Breast epithelium (tissue), 4 donors: ENCODE measurements at regions not wholly inside any gene's neighbourhood (a gene's known extent, or its start where the extent isn't known, plus 50 kb on each side); places are given as distances from the start of the nearest gene placed in this dataset.

Experiments
- DNase-seq, 2 donors: peaks; one replicate each; pipeline ENCODE4 v3.0.0-alpha.2; 2019; ENCODE audit warnings: low spot score in 2 of 2
- H3K27ac ChIP-seq, 2 donors: fragments of 200-600 bp; sonication (generic) in 1 of 2; one replicate each; pipeline ENCODE4 v1.5.1; 2016 to 2019; ENCODE audit warnings: mild to moderate bottlenecking in 1 of 2
- H3K27me3 ChIP-seq, 2 donors: fragments of 200-600 bp; sonication (generic) in 1 of 2; one replicate each; pipeline versions ENCODE4 v1.5.1 to v1.6.0; 2017 to 2019; ENCODE audit warnings: control low read depth in 1 of 2, mild to moderate bottlenecking in 1 of 2
- H3K36me3 ChIP-seq: fragments of 200-600 bp; one replicate; pipeline ENCODE4 v1.5.1; 2019
- H3K4me1 ChIP-seq, 2 donors: fragments of 200-600 bp; sonication (generic); one replicate each; pipeline ENCODE4 v1.5.1; 2016 to 2019; ENCODE audit warnings: control low read depth in 1 of 2
- H3K4me3 ChIP-seq, 3 donors: fragments of 200-600 bp; sonication (generic); 1 replicate in 2 of 3; 2 replicates in 1 of 3; pipeline ENCODE4 v1.5.1; 2016 to 2019; ENCODE audit warnings: mild to moderate bottlenecking in 3 of 3, moderate library complexity in 2 of 3
- H3K9me3 ChIP-seq, 2 donors: fragments of 200-600 bp; sonication (generic) in 1 of 2; one replicate each; pipeline ENCODE4 v1.5.1; 2016 to 2019; ENCODE audit warnings: control low read depth in 1 of 2
- POLR2A ChIP-seq: fragments of 450-650 bp; IDR thresholded peaks from one replicate; pipeline ENCODE4 v1.6.1; 2016; ENCODE audit warnings: antibody characterized with exemption, mild to moderate bottlenecking, moderate library complexity
- POLR2AphosphoS5 ChIP-seq, 3 donors: sonication (generic); formaldehyde crosslinking; IDR thresholded peaks; one replicate each; pipeline ENCODE4 v1.6.1; 2017; ENCODE audit warnings: antibody characterized with exemption in 3 of 3
- intact Hi-C: fragments of 100-400 bp; cut with DNase I; formaldehyde crosslinking; loops from one replicate; pipeline ENCODE4 v1.15.1; 2023; ENCODE audit warnings: low total_unique reads
- TF ChIP-seq, protein P1 (sequence below), 3 donors: fragments of 450-650 bp; IDR thresholded peaks; one replicate each; pipeline ENCODE4 v1.5.1; 2016 to 2017; ENCODE audit warnings: antibody characterized with exemption in 3 of 3, mild to moderate bottlenecking in 3 of 3, moderate library complexity in 3 of 3

DNA sequence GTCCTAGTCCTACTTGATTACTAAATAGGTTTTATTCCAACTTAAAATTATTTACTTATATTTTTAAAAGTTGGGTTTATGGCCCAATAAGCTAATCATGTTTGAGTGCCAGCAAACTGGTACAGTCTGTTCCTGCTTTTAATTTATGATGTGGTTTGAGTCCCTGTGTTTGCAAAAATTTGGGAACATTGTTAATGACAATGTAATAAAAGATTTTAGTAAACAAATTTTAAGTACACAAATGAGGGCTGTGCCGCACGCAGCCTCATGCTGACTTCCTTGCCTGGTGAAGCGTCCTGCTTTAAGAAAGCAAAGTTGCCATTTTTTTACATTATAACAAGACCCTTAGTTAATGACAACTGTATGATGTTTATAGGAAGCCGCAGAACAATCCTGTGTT is 96.8 kb upstream of the MAP1B start:
- TF ChIP-seq, protein P1, sequence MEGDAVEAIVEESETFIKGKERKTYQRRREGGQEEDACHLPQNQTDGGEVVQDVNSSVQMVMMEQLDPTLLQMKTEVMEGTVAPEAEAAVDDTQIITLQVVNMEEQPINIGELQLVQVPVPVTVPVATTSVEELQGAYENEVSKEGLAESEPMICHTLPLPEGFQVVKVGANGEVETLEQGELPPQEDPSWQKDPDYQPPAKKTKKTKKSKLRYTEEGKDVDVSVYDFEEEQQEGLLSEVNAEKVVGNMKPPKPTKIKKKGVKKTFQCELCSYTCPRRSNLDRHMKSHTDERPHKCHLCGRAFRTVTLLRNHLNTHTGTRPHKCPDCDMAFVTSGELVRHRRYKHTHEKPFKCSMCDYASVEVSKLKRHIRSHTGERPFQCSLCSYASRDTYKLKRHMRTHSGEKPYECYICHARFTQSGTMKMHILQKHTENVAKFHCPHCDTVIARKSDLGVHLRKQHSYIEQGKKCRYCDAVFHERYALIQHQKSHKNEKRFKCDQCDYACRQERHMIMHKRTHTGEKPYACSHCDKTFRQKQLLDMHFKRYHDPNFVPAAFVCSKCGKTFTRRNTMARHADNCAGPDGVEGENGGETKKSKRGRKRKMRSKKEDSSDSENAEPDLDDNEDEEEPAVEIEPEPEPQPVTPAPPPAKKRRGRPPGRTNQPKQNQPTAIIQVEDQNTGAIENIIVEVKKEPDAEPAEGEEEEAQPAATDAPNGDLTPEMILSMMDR (IDR thresholded peaks at IDR 0.05), result no peak
- TF ChIP-seq POLR2A (no peak), POLR2AphosphoS5 (IDR thresholded peaks at IDR 0.05) (no peak)
- Histone ChIP-seq H3K27ac (no peak overlapping the region), H3K36me3 (no peaks in the 10 kb centered on the region), H3K4me1 (no peaks in the 10 kb centered on the region), H3K4me3 (no peak overlapping the region), H3K9me3 (no peaks in the 10 kb centered on the region), H3K27me3 (no peaks in the 10 kb centered on the region)
- intact Hi-C loops, result no loop called here
- no peak for DNase-seq

DNA sequence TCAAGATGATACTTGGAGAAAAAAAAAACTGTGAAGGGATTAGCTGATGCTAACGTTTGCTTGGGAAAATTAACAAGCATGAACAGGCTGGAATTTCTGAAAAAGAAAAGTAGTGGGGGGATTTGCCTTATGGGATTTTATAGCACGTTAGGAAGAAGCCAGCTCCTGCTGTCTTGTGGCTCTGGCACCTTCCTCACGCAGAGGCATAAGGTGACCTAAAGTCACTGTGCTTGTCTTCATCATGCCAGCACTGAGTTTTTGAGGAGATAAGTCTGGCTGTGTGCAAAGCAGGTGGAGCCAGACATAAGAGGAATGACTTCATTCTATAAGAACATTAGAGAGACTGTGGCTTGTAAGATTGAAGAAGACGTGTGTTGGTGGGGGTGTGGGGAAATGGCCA is 94.4 kb upstream of the MAP1B start:
- Histone ChIP-seq H3K4me1 (no peaks in the 10 kb centered on the region), H3K4me3 (no peak overlapping the region), H3K36me3 (no peaks in the 10 kb centered on the region), H3K27ac (no peak overlapping the region), H3K27me3 (no peaks in the 10 kb centered on the region), H3K9me3 (no peaks in the 10 kb centered on the region)
- no peak for DNase-seq
- TF ChIP-seq, protein P1 (IDR thresholded peaks at IDR 0.05), result no peak
- TF ChIP-seq POLR2AphosphoS5 (IDR thresholded peaks at IDR 0.05) (no peak), POLR2A (no peak)
- intact Hi-C loops, result no loop called here

DNA sequence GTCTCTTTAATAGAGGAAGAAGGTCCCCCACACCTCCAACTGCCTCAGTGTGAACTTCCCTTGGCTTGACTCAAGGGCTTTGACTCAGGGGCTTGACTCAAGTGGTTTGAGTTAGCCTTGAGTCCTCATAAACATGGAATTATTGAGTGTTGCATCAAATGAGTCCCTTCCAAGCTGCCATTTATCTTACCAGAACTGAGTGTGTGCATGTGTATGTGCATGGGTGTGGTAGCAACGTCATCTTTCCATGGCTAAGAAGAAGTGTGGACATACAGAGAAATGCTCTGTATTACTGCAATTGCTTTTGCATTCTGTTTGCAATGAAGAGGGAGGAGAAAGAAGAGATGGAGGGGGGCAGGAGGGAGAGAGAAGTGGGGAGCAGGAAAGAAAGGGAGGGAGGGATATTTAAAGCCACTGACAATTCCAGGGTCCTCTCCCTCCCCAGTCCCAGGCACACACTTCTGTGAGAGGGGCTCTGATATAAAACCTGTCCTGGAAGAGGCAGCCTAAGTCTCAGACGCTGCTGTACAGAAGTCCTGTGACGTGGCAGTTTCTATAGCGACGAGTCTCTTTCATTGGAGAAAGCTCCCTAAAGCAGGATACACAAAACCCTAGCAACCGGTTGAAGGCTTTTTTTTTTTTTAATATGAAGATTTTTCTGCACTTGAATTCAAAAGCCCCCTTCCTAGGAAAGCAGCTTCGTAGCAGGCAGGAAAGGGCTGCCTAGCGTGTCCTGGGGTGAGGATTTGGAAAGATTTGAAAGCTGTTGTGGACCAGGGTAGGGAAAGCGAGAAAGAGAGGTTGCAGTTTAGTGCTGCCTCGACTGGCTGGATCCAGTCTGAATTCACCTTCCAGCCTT is 93.3 kb upstream of the MAP1B start:
- Histone ChIP-seq H3K27ac (no peak overlapping the region), H3K36me3 (no peaks in the 10 kb centered on the region), H3K9me3 (peaks cover 3 to 6% of the 10 kb centered on the region in 2 donors), H3K27me3 (no peaks in the 10 kb centered on the region), H3K4me1 (no peaks in the 10 kb centered on the region), H3K4me3 (no peak overlapping the region)
- no peak for DNase-seq
- intact Hi-C loops, result no loop called here
- no peak for TF ChIP-seq POLR2A
- no peak for TF ChIP-seq POLR2AphosphoS5 (IDR thresholded peaks at IDR 0.05)
- TF ChIP-seq, protein P1 (IDR thresholded peaks at IDR 0.05), result no peak

DNA sequence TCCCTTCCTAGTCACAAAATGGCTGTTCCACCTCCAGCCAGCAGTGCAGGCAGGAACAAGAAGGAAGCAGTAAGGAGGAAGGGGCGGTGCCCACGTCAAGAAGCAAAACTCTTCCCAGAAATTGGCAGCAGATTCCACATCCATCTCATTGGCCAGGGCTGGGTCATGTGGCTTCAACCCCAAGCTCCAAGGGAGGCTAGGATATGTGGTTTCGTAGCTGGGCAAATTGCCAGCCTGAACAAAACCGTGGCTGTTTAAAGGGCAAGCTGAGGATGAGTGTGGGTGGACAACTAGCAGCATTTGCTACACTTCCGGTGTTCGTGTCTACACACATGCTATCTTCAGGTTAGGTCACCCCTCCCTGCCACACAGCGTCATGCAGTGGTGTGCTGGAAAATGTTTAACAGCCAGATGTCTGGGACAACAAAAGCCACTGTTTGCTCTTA is 92.1 kb upstream of the MAP1B start:
- H3K27ac ChIP-seq, result no peak overlapping the region
- TF ChIP-seq, protein P1 (IDR thresholded peaks at IDR 0.05), result no peak
- no peak for TF ChIP-seq POLR2A
- TF ChIP-seq POLR2AphosphoS5 (IDR thresholded peaks at IDR 0.05), result no peak
- H3K9me3 ChIP-seq, result peaks cover 5 to 6% of the 10 kb centered on the region in 2 donors
- intact Hi-C loops, result no loop called here
- H3K36me3 ChIP-seq, result no peaks in the 10 kb centered on the region
- no peaks in the 10 kb centered on the region for H3K27me3 ChIP-seq
- H3K4me3 ChIP-seq, result peak overlapping the region in 1 of 3 donors; percentile 31
- DNase-seq, result no peak
- no peaks in the 10 kb centered on the region for H3K4me1 ChIP-seq

DNA sequence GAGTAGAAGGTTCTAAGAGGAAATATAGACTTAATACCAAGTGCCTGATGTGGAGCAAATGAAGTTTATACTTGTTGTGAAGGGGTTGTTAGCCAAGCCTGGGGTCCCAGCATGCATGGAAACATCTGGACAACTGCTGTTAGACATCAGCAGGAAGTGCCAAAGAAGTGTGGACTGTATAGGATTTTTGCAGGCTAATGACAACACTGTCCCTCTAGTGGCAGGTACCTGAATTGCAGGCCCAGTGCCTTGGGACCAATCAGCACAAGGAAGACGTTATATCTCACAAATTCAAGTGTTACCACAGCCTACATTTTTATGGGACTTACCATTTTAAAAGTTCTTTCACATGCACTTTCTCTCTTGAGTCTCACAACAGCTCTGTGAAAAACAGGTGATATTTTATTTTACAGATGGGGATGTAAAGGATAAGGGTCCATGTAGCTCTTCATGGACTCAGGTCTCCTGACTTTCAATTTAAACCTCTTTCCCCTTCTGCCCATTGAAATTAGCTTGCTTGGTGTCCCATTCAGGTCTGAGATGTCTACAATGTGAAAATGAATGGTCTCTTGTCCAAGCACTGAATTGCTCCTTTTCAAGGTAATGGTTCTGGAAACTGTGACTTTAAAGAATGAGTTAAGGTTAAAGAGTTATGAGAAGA is 89.0 kb upstream of the MAP1B start:
- Histone ChIP-seq H3K27ac (no peak overlapping the region), H3K9me3 (peaks cover 5 to 6% of the 10 kb centered on the region in 2 donors), H3K4me1 (no peaks in the 10 kb centered on the region), H3K27me3 (no peaks in the 10 kb centered on the region), H3K4me3 (no peak overlapping the region), H3K36me3 (no peaks in the 10 kb centered on the region)
- DNase-seq, result no peak
- TF ChIP-seq POLR2AphosphoS5 (IDR thresholded peaks at IDR 0.05), result no peak
- TF ChIP-seq, protein P1 (IDR thresholded peaks at IDR 0.05), result peak; percentile 49 to 60 (median 56)
- no peak for TF ChIP-seq POLR2A
- intact Hi-C loops, result no loop called here
